Activated CD4-positive, alpha-beta T cell treated with anti-CD3 and anti-CD28 coated beads, Interleukin-2, amount 50 U/mL, for 24 hours (primary cell): ENCODE measurements at regions not wholly inside any gene's neighbourhood (a gene's known extent, or its start where the extent isn't known, plus 50 kb on each side); places are given as distances from the start of the nearest gene placed in this dataset.

Experiments
- DNase-seq, 2 donors: peaks; one replicate each; pipeline ENCODE4 v3.0.0-alpha.2; 2020; ENCODE audit warnings: low read depth in 1 of 2, low spot score in 1 of 2

GRCh38 chr22:27370269-27370668, 431.3 kb downstream of the MN1 start:
- no peak for DNase-seq

GRCh38 chr22:27370987-27371386, 430.6 kb downstream of the MN1 start:
- no peak for DNase-seq

GRCh38 chr22:27372364-27372763, 429.2 kb downstream of the MN1 start:
- DNase-seq, result no peak

- DNase-seq, result no peak
These were observed 428.4 kb downstream of the MN1 start for GRCh38 chr22:27372969-27373670.

- no peak for DNase-seq
These were observed 423.9 kb downstream of the MN1 start for GRCh38 chr22:27377501-27378295.

GRCh38 chr22:27378311-27378800, 423.2 kb downstream of the MN1 start:
- no peak for DNase-seq

- no peak for DNase-seq
These were observed 422.6 kb downstream of the MN1 start for GRCh38 chr22:27378995-27379394.

GRCh38 chr22:27380855-27381254, 420.7 kb downstream of the MN1 start:
- no peak for DNase-seq

GRCh38 chr22:27381552-27381951, 420.0 kb downstream of the MN1 start:
- DNase-seq, result no peak

GRCh38 chr22:27381960-27382742, 419.4 kb downstream of the MN1 start:
- no peak for DNase-seq

- no peak for DNase-seq
These were observed 418.6 kb downstream of the MN1 start for GRCh38 chr22:27382947-27383346.

GRCh38 chr22:27383896-27384295, 417.7 kb downstream of the MN1 start:
- DNase-seq, result no peak

- DNase-seq, result no peak
These were observed 416.1 kb downstream of the MN1 start for GRCh38 chr22:27385261-27385998.

GRCh38 chr22:27386186-27386585, 415.4 kb downstream of the MN1 start:
- DNase-seq, result no peak

- DNase-seq, result no peak
These were observed 414.0 kb downstream of the MN1 start for GRCh38 chr22:27387561-27387960.

- DNase-seq, result no peak
These were observed 413.4 kb downstream of the MN1 start for GRCh38 chr22:27388090-27388600.

GRCh38 chr22:27389727-27390075, 411.9 kb downstream of the MN1 start:
- DNase-seq, result no peak

GRCh38 chr22:27391092-27391770, 410.3 kb downstream of the MN1 start:
- no peak for DNase-seq

GRCh38 chr22:27393371-27393770, 408.2 kb downstream of the MN1 start:
- DNase-seq, result no peak

- DNase-seq, result no peak
These were observed 406.7 kb downstream of the MN1 start for GRCh38 chr22:27394806-27395404.
